K562 (cell line): ENCODE measurements at regions not wholly inside any gene's neighbourhood (a gene's known extent, or its start where the extent isn't known, plus 50 kb on each side); places are given as distances from the start of the nearest gene placed in this dataset.

Experiments
- CCAR2 ChIP-seq: fragments of 200-400 bp; formaldehyde crosslinking; IDR thresholded peaks from 2 replicates; pipeline ENCODE4 v1.6.1; 2017; ENCODE audit warnings: mild to moderate bottlenecking, low read depth, low read length
- HEY1 ChIP-seq: fragments of 250-450 bp; sonication (Bioruptor Pico); IDR thresholded peaks from 2 replicates; pipeline ENCODE4 v1.5.0; 2020; ENCODE audit warnings: mild to moderate bottlenecking, moderate library complexity, borderline replicate concordance
- HMBOX1 ChIP-seq: sonication (generic); IDR thresholded peaks from 2 replicates; pipeline ENCODE4 v1.6.1; 2016
- NBN ChIP-seq: fragments of 450-650 bp; IDR thresholded peaks from 2 replicates; pipeline ENCODE4 v1.6.1; 2016; ENCODE audit warnings: low read depth, mild to moderate bottlenecking
- NCOA2 ChIP-seq, 2 experiments: fragments of 450-650 bp; IDR thresholded peaks; 2 replicates each; pipeline ENCODE4 v1.6.1; 2018; ENCODE audit warnings: mild to moderate bottlenecking in 2 of 2, moderate library complexity in 1 of 2; ENCODE audit not compliant: partially characterized antibody in 2 of 2
- PBX2 ChIP-seq, 2 experiments: IDR thresholded peaks in 1 of 2; conservative IDR thresholded peaks in 1 of 2; 2 replicates each; pipeline ENCODE4 v1.6.1; 2016; ENCODE audit warnings: low read depth in 2 of 2, mild to moderate bottlenecking in 1 of 2, missing compliant biosample characterization in 1 of 2, missing genetic modification characterization in 1 of 2, moderate library complexity in 1 of 2
- POLR2B ChIP-seq: fragments of 450-650 bp; IDR thresholded peaks from 2 replicates; pipeline ENCODE4 v1.6.1; 2018; ENCODE audit warnings: low read depth; ENCODE audit not compliant: partially characterized antibody
- SREBF2 ChIP-seq: sonication (generic); formaldehyde crosslinking; IDR thresholded peaks from 2 replicates; pipeline ENCODE4 v1.4.0; 2020; ENCODE audit warnings: mild to moderate bottlenecking, missing genetic modification reagents
- ZC3H11A ChIP-seq: IDR thresholded peaks from 2 replicates; pipeline ENCODE4 v1.6.1; 2012; ENCODE audit warnings: low read depth, low read length, improper control_type of control experiment
- ZFP30 ChIP-seq: fragments of 250-450 bp; sonication (Bioruptor Pico); IDR thresholded peaks from 2 replicates; pipeline ENCODE4 v1.8.0; 2022; ENCODE audit warnings: moderate library complexity, mild to moderate bottlenecking, inconsistent platforms, borderline replicate concordance
- ZNF12 ChIP-seq: sonication (generic); formaldehyde crosslinking; IDR thresholded peaks from 2 replicates; pipeline ENCODE4 v1.4.0; 2020; ENCODE audit warnings: mild to moderate bottlenecking, missing genetic modification reagents
- ZNF609 ChIP-seq: sonication (generic); formaldehyde crosslinking; IDR thresholded peaks from 2 replicates; pipeline ENCODE4 v1.8.1; 2023; ENCODE audit warnings: missing genetic modification reagents, mild to moderate bottlenecking, borderline replicate concordance

GRCh38 chr9:68643901-68644809 is 60.9 kb upstream of the PIP5K1B start (continued):
- no peak for TF ChIP-seq SREBF2 (CRISPR knock-in tag)
- TF ChIP-seq HMBOX1 = peak; percentile 79
- TF ChIP-seq POLR2B = no peak
- no peak for TF ChIP-seq ZNF609 (CRISPR knock-in tag)
- TF ChIP-seq NCOA2 (IDR thresholded peaks at IDR 0.05; ENCODE audit: partially characterized antibody in 2 of 2) = no peak
- TF ChIP-seq HEY1 = no peak
- no peak for TF ChIP-seq NBN
- no peak for TF ChIP-seq ZC3H11A
- peak; percentile 72 for TF ChIP-seq PBX2 (CRISPR knock-in tag; IDR thresholded peaks at IDR 0.05; ENCODE audit: low read depth)
- TF ChIP-seq PBX2 (tag; conservative IDR thresholded peaks at IDR 0.05; ENCODE audit: low read depth) = peak; percentile 86
- TF ChIP-seq CCAR2 = no peak
- TF ChIP-seq ZNF12 (CRISPR knock-in tag) = no peak
- TF ChIP-seq ZFP30 (CRISPR knock-in tag) = no peak
